ENCODE measurements at regions not wholly inside any gene's neighbourhood (a gene's known extent, or its start where the extent isn't known, plus 50 kb on each side); places are given as distances from the start of the nearest gene placed in this dataset.

GRCh38 chr2:12824351-12824777 lies 107.6 kb downstream of the TRIB2 start:
- no peak for TF ChIP-seq EZH2 (IDR thresholded peaks at IDR 0.05; ENCODE audit: borderline replicate concordance, insufficient read depth, low read depth, low read length, poor library complexity, severe bottlenecking)
- TF ChIP-seq CTCF (IDR thresholded peaks at IDR 0.05), result no peak

Data from B cell (primary cell).